ENCODE measurements at regions not wholly inside any gene's neighbourhood (a gene's known extent, or its start where the extent isn't known, plus 50 kb on each side); places are given as distances from the start of the nearest gene placed in this dataset.

GRCh38 chr14:97200245-97200644, 403.1 kb downstream of the VRK1 start:
- DNase-seq (ENCODE audit: low read depth in 2 of 2): no peak

GRCh38 chr14:97206916-97207315, 409.7 kb downstream of the VRK1 start:
- DNase-seq (ENCODE audit: low read depth in 2 of 2): no peak

- DNase-seq (ENCODE audit: low read depth in 2 of 2): no peak
These were observed 413.0 kb downstream of the VRK1 start for GRCh38 chr14:97210202-97210601.

GRCh38 chr14:97212399-97212798, 415.2 kb downstream of the VRK1 start:
- DNase-seq (ENCODE audit: low read depth in 2 of 2): no peak

- DNase-seq (ENCODE audit: low read depth in 2 of 2): no peak
These were observed 416.5 kb downstream of the VRK1 start for GRCh38 chr14:97213720-97214119.

- no peak for DNase-seq (ENCODE audit: low read depth in 2 of 2)
These were observed 418.2 kb downstream of the VRK1 start for GRCh38 chr14:97215263-97215969.

- DNase-seq (ENCODE audit: low read depth in 2 of 2): no peak
These were observed 420.1 kb downstream of the VRK1 start for GRCh38 chr14:97217111-97217885.

GRCh38 chr14:97218274-97218673, 421.1 kb downstream of the VRK1 start:
- DNase-seq (ENCODE audit: low read depth in 2 of 2): no peak

- peak; percentile 1 to 5 for DNase-seq (ENCODE audit: low read depth in 2 of 2)
These were observed 421.7 kb downstream of the VRK1 start for GRCh38 chr14:97218691-97219430.

- no peak for DNase-seq (ENCODE audit: low read depth in 2 of 2)
These were observed 422.3 kb downstream of the VRK1 start for GRCh38 chr14:97219431-97220017.

- no peak for DNase-seq (ENCODE audit: low read depth in 2 of 2)
These were observed 424.5 kb downstream of the VRK1 start for GRCh38 chr14:97221572-97222285.

GRCh38 chr14:97224016-97224415, 426.8 kb downstream of the VRK1 start:
- DNase-seq (ENCODE audit: low read depth in 2 of 2): no peak

GRCh38 chr14:97230051-97230450, 432.9 kb downstream of the VRK1 start:
- no peak for DNase-seq (ENCODE audit: low read depth in 2 of 2)

GRCh38 chr14:97233319-97233985, 436.3 kb downstream of the VRK1 start:
- no peak for DNase-seq (ENCODE audit: low read depth in 2 of 2)

- DNase-seq (ENCODE audit: low read depth in 2 of 2): no peak
These were observed 449.5 kb downstream of the VRK1 start for GRCh38 chr14:97246648-97247047.

GRCh38 chr14:97248973-97249372, 451.8 kb downstream of the VRK1 start:
- no peak for DNase-seq (ENCODE audit: low read depth in 2 of 2)

- DNase-seq (ENCODE audit: low read depth in 2 of 2): no peak
These were observed 453.7 kb downstream of the VRK1 start for GRCh38 chr14:97250931-97251330.

- no peak for DNase-seq (ENCODE audit: low read depth in 2 of 2)
These were observed 454.4 kb downstream of the VRK1 start for GRCh38 chr14:97251491-97252155.

GRCh38 chr14:97253756-97254155, 456.6 kb downstream of the VRK1 start:
- no peak for DNase-seq (ENCODE audit: low read depth in 2 of 2)

- DNase-seq (ENCODE audit: low read depth in 2 of 2): no peak
These were observed 465.2 kb downstream of the VRK1 start for GRCh38 chr14:97262336-97262735.

Data from activated CD4-positive, alpha-beta T cell treated with anti-CD3 and anti-CD28 coated beads for 24 hours (primary cell).